ENCODE measurements at regions not wholly inside any gene's neighbourhood (a gene's known extent, or its start where the extent isn't known, plus 50 kb on each side); places are given as distances from the start of the nearest gene placed in this dataset.

DNA sequence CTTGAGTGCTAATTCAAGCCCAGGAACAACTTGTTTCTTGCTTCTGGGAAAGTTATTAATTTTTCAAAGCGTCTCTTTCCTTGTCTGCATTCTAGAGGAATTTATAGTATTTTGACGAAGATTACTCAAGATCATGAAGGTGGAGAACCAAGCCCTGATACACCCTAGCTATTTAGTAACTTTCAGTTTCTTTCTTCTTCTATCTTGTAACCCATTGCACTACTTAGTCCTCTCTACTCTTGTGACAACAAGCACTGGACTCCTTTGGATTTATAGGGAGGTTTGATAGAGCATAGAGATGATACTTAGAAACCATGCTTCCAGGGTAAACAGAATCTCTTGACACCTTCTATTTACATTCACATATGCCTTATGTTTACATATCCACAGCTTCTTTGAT is 203.3 kb upstream of the GRM7 start:
- TF ChIP-seq, protein P1, sequence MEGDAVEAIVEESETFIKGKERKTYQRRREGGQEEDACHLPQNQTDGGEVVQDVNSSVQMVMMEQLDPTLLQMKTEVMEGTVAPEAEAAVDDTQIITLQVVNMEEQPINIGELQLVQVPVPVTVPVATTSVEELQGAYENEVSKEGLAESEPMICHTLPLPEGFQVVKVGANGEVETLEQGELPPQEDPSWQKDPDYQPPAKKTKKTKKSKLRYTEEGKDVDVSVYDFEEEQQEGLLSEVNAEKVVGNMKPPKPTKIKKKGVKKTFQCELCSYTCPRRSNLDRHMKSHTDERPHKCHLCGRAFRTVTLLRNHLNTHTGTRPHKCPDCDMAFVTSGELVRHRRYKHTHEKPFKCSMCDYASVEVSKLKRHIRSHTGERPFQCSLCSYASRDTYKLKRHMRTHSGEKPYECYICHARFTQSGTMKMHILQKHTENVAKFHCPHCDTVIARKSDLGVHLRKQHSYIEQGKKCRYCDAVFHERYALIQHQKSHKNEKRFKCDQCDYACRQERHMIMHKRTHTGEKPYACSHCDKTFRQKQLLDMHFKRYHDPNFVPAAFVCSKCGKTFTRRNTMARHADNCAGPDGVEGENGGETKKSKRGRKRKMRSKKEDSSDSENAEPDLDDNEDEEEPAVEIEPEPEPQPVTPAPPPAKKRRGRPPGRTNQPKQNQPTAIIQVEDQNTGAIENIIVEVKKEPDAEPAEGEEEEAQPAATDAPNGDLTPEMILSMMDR (conservative IDR thresholded peaks at IDR 0.05): no peak
- TF ChIP-seq ZFX (IDR thresholded peaks at IDR 0.05): no peak
